K562 (cell line): ENCODE measurements at regions not wholly inside any gene's neighbourhood (a gene's known extent, or its start where the extent isn't known, plus 50 kb on each side); places are given as distances from the start of the nearest gene placed in this dataset.

Experiments used
- CHD4 ChIP-seq: fragments of 200-600 bp; sonication (generic); IDR thresholded peaks from 3 replicates; pipeline ENCODE4 v1.6.1; 2012; ENCODE audit warnings: low read depth, mild to moderate bottlenecking, mixed read lengths, low read length, inconsistent platforms; ENCODE audit not compliant: insufficient read depth, insufficient replicate concordance, poor library complexity, severe bottlenecking
- EP300 ChIP-seq: IDR thresholded peaks from 2 replicates; pipeline ENCODE4 v1.6.1; 2012; ENCODE audit warnings: low read length, improper control_type of control experiment
- FOS ChIP-seq: IDR thresholded peaks from 3 replicates; pipeline ENCODE4 v1.6.1; 2011; ENCODE audit not compliant: insufficient read length; ENCODE audit errors: extremely low read depth
- GTF2F1 ChIP-seq: IDR thresholded peaks from 2 replicates; pipeline ENCODE4 v1.6.1; 2011; ENCODE audit warnings: low read depth, low read length, improper control_type of control experiment
- MNT ChIP-seq, 2 experiments: fragments of 450-650 bp; conservative IDR thresholded peaks; 2 replicates each; pipeline ENCODE4 v1.6.1; 2017; ENCODE audit warnings: mild to moderate bottlenecking in 2 of 2, moderate library complexity in 2 of 2
- MTA2 ChIP-seq: fragments of 450-650 bp; IDR thresholded peaks from 2 replicates; pipeline ENCODE4 v1.6.1; 2016; ENCODE audit warnings: low read depth
- POLR2A ChIP-seq: fragments of 450-650 bp; conservative IDR thresholded peaks from 2 replicates; pipeline ENCODE4 v1.6.1; 2016
- POLR2AphosphoS5 ChIP-seq: IDR thresholded peaks from 2 replicates; pipeline ENCODE4 v1.6.1; 2011; ENCODE audit warnings: mild to moderate bottlenecking, low read depth, low read length, moderate library complexity; ENCODE audit not compliant: control insufficient read depth, insufficient read depth
- SP2 ChIP-seq: IDR thresholded peaks from 2 replicates; pipeline ENCODE4 v1.6.1; 2011; ENCODE audit warnings: mild to moderate bottlenecking, low read depth, low read length, moderate library complexity; ENCODE audit not compliant: poor library complexity, severe bottlenecking; ENCODE audit errors: extremely low read depth
- SRF ChIP-seq, 2 experiments: fragments of 250-450, 450-650 bp in 1 of 2; sonication (Bioruptor Pico) in 1 of 2; sonication (generic) in 1 of 2; formaldehyde crosslinking; IDR thresholded peaks; 2 replicates each; pipeline versions ENCODE4 v1.5.0 to v1.5.1; 2020 to 2022; ENCODE audit warnings: mild to moderate bottlenecking in 1 of 2, missing genetic modification reagents in 1 of 2
- ZNF174 ChIP-seq: fragments of 250-450 bp; sonication (Bioruptor Pico); IDR thresholded peaks from 2 replicates; pipeline ENCODE4 v1.4.0; 2020; ENCODE audit warnings: mild to moderate bottlenecking
- TF ChIP-seq, protein P1 (sequence below): fragments of 450-650 bp; formaldehyde crosslinking; IDR thresholded peaks from 2 replicates; pipeline ENCODE4 v1.4.0; 2020; ENCODE audit warnings: mild to moderate bottlenecking, mixed read lengths
- TF ChIP-seq, protein P2 (sequence below): fragments of 250-450 bp; sonication (Bioruptor Pico); IDR thresholded peaks from 2 replicates; pipeline ENCODE4 v1.4.0; 2020; ENCODE audit warnings: mild to moderate bottlenecking, moderate library complexity

DNA sequence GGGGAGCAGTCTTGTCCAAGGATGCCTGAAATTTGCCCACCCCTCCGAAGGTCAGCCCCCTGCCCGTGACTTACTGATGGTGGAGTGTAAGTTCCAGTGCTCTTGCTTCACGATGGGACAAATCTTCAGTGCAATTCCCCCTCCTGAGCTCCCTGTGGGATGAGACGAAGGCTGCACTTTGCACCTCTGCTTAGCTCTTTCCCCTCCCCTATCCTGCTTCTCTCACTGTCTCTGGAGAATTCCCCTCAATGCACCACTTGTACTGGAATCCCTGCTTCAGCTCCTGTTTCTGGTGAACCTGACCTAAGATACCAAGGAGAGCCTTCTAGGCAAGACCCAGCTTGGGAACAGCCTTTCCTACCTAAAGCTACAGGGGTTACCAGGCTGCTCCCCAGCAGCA is 122.9 kb upstream of the ZMIZ1 start:
- no peak for TF ChIP-seq POLR2AphosphoS5
- TF ChIP-seq CHD4, result no peak
- TF ChIP-seq MTA2, result no peak
- no peak for TF ChIP-seq GTF2F1
- no peak for TF ChIP-seq FOS
- no peak for TF ChIP-seq SRF (CRISPR knock-in tag; IDR thresholded peaks at IDR 0.05)
- no peak for TF ChIP-seq EP300
- no peak for TF ChIP-seq POLR2A
- TF ChIP-seq MNT (conservative IDR thresholded peaks at IDR 0.05), result no peak
- TF ChIP-seq SP2, result no peak
- TF ChIP-seq, protein P1, sequence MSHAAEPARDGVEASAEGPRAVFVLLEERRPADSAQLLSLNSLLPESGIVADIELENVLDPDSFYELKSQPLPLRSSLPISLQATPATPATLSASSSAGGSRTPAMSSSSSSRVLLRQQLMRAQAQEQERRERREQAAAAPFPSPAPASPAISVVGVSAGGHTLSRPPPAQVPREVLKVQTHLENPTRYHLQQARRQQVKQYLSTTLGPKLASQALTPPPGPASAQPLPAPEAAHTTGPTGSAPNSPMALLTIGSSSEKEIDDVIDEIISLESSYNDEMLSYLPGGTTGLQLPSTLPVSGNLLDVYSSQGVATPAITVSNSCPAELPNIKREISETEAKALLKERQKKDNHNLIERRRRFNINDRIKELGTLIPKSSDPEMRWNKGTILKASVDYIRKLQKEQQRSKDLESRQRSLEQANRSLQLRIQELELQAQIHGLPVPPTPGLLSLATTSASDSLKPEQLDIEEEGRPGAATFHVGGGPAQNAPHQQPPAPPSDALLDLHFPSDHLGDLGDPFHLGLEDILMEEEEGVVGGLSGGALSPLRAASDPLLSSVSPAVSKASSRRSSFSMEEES (CRISPR knock-in tag), result no peak
- TF ChIP-seq, protein P2, sequence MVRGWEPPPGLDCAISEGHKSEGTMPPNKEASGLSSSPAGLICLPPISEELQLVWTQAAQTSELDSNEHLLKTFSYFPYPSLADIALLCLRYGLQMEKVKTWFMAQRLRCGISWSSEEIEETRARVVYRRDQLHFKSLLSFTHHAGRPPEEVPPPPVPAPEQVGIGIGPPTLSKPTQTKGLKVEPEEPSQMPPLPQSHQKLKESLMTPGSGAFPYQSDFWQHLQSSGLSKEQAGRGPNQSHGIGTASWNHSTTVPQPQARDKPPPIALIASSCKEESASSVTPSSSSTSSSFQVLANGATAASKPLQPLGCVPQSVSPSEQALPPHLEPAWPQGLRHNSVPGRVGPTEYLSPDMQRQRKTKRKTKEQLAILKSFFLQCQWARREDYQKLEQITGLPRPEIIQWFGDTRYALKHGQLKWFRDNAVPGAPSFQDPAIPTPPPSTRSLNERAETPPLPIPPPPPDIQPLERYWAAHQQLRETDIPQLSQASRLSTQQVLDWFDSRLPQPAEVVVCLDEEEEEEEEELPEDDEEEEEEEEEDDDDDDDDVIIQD (CRISPR knock-in tag), result no peak
- no peak for TF ChIP-seq ZNF174 (CRISPR knock-in tag)
